Activated CD4-positive, alpha-beta T cell treated with anti-CD3 and anti-CD28 coated beads, Interleukin-2, amount 50 U/mL, for 48 hours (primary cell): ENCODE measurements at regions not wholly inside any gene's neighbourhood (a gene's known extent, or its start where the extent isn't known, plus 50 kb on each side); places are given as distances from the start of the nearest gene placed in this dataset.

ENCODE experiments used
- DNase-seq, 2 experiments: peaks; one replicate each; pipeline ENCODE4 v3.0.0-alpha.2; 2020

GRCh38 chr22:49075150-49075549 is 752.5 kb downstream of the BRD1 start:
- no peak for DNase-seq

GRCh38 chr22:49073873-49074417 is 753.7 kb downstream of the BRD1 start:
- no peak for DNase-seq

GRCh38 chr22:49072996-49073645 is 754.6 kb downstream of the BRD1 start:
- DNase-seq = no peak

- DNase-seq = no peak
These were observed 757.2 kb downstream of the BRD1 start for GRCh38 chr22:49070501-49070900.

GRCh38 chr22:49068861-49069500 is 758.7 kb downstream of the BRD1 start:
- DNase-seq = no peak

GRCh38 chr22:49067504-49067903 is 760.2 kb downstream of the BRD1 start:
- DNase-seq = no peak

GRCh38 chr22:49066619-49067018 is 761.1 kb downstream of the BRD1 start:
- DNase-seq = no peak

- DNase-seq = no peak
These were observed 762.8 kb downstream of the BRD1 start for GRCh38 chr22:49064836-49065235.

- DNase-seq = no peak
These were observed 764.2 kb downstream of the BRD1 start for GRCh38 chr22:49063545-49063890.

GRCh38 chr22:49062802-49063544 is 764.7 kb downstream of the BRD1 start:
- DNase-seq = no peak

- no peak for DNase-seq
These were observed 765.4 kb downstream of the BRD1 start for GRCh38 chr22:49062155-49062801.

GRCh38 chr22:49057910-49058309 is 769.8 kb downstream of the BRD1 start:
- no peak for DNase-seq

- DNase-seq = no peak
These were observed 771.4 kb downstream of the BRD1 start for GRCh38 chr22:49056301-49056700.

- DNase-seq = no peak
These were observed 772.3 kb downstream of the BRD1 start for GRCh38 chr22:49055406-49055805.

- no peak for DNase-seq
These were observed 774.1 kb downstream of the BRD1 start for GRCh38 chr22:49053578-49053977.

GRCh38 chr22:49052560-49052959 is 775.1 kb downstream of the BRD1 start:
- DNase-seq = no peak

GRCh38 chr22:49052023-49052538 is 775.6 kb downstream of the BRD1 start:
- peak; percentile 19 to 20 for DNase-seq

GRCh38 chr22:49051491-49052022 is 776.1 kb downstream of the BRD1 start:
- no peak for DNase-seq

GRCh38 chr22:49049691-49050090 is 778.0 kb downstream of the BRD1 start:
- no peak for DNase-seq

- no peak for DNase-seq
These were observed 779.1 kb downstream of the BRD1 start for GRCh38 chr22:49048591-49048990.

GRCh38 chr22:49047447-49047846 is 780.2 kb downstream of the BRD1 start:
- DNase-seq = no peak

GRCh38 chr22:49046546-49047361 is 780.9 kb downstream of the BRD1 start:
- DNase-seq = peak; percentile 22 to 50
